NCI-H2227 (cell line): ENCODE measurements at regions not wholly inside any gene's neighbourhood (a gene's known extent, or its start where the extent isn't known, plus 50 kb on each side); places are given as distances from the start of the nearest gene placed in this dataset.

ENCODE experiments used
- DNase-seq: peaks from one replicate; lab custom pipeline; 2025; ENCODE audit not compliant: unreplicated experiment; lab: John Stamatoyannopoulos, UW

- DNase-seq, result no peak
Measured at GRCh38 chr10:91035650-91036292, 114.9 kb upstream of the ANKRD1 start.

- DNase-seq, result no peak
Measured at GRCh38 chr10:91036807-91037411, 116.0 kb upstream of the ANKRD1 start.

- DNase-seq, result no peak
Measured at GRCh38 chr10:91038971-91039370, 118.1 kb upstream of the ANKRD1 start.

- no peak for DNase-seq
Measured at GRCh38 chr10:91040343-91040742, 119.5 kb upstream of the ANKRD1 start.

GRCh38 chr10:91042069-91042468 lies 121.2 kb upstream of the ANKRD1 start:
- DNase-seq, result no peak

DNA sequence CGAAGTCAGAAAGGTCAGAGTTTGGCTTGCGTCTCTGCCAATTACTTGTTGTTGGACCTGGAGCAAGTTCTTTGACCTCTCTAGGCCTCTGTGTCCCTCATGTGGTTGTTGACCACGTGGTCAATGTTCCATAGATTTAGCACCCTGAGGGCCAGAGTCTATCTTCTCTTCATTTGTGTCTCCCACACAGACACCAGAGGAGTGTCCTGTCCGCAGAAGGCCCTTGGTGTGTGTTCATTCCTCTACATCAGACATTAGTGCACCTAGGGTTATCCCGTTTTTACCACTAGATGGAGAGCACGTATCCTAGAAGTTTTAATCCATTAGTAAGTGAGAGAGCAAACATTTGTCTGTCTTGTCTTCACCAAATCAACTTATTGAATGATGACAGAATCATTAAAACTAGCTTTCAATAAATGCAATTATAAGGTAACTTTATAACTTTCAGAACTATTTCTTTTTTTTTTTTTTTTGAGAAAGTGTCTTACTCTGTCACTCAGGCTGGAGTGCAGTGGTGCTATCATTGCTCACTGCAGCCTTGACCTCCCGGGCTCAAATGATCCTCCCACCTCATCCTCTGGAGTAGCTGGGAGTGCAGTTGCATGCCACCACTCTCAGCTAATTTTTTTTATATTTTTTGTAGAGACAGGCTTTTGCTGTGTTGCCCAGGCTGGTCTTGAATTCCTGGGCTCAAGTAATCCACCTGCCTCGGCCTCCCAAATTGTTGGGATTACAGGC lies 122.5 kb upstream of the ANKRD1 start:
- no peak for DNase-seq

- no peak for DNase-seq
Measured at GRCh38 chr10:91046869-91047268, 126.0 kb upstream of the ANKRD1 start.

DNA sequence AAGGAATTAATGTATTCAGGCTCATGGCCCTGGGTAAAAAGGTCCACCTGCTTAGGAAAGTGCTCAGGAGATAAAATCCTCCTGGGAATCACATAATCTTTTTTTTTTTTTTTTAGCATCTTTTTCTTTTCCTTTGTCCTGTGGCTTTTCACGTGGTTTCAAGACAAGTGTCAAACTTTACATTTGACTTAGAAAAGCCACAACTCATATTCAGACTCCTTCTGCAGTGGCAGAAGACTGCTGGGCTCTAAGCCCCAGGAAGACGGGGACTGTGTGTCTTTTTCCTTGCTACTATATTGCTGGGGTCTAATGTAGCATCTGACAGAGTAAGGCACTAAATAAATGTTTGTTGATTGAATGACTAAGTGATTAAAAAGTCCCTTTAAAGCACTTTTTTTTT lies 127.5 kb upstream of the ANKRD1 start:
- no peak for DNase-seq

- DNase-seq, result no peak
Measured at GRCh38 chr10:91049296-91049987, 128.6 kb upstream of the ANKRD1 start.

GRCh38 chr10:91049988-91050360 lies 129.1 kb upstream of the ANKRD1 start:
- DNase-seq, result no peak

DNA sequence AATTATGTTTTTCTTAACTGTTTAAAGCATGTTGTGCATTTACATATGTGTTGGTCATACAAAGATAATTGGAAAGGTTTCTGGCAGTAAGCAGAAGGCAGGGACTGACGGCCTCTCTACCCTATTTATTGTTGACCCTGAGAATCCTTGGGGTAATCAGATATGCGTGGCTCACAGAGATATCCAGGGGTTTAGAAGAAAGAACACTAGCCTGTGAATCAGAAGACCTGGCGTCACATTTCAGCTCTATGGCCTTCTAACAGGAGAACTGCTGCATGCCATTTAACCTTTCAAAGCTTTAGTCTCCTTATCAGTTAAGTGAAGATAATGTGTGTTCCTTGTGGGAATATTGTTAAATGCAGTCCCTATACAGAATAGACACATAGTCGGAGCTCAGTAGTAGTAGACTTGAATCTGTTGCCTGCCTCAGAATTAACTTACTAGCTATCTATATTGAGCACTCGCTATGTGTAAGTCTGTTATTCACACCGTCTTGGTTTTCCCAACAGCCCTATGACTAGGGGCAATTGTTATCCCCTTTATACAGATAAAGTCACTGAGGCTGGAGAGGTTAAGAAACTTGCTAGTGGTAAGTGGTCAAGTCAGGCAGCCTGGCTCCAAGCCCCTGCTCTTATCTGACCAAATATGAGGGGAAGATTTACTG lies 129.6 kb upstream of the ANKRD1 start:
- DNase-seq, result no peak

- DNase-seq, result no peak
Measured at GRCh38 chr10:91051829-91052228, 130.9 kb upstream of the ANKRD1 start.

- no peak for DNase-seq
Measured at GRCh38 chr10:91054325-91054724, 133.4 kb upstream of the ANKRD1 start.

DNA sequence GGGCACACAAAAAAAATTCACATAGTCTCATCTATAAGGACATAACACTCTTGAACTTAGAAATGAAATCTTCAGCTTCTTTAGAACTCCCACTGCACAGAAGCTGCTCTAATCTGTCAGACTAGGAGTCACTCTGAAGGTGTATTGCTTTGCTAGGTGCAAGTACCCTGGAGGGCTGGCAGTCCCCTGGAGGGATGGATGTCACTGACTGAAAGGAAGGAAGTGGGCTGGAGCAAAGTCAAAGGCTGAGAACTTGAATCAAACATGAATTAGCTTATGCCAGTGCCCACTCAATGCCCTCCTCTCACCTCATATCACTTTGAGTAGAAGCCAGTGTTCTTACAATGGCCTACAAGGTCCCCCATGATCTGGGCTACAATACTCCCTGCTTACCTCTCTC lies 140.3 kb upstream of the ANKRD1 start:
- no peak for DNase-seq

GRCh38 chr10:91061608-91062007 lies 140.7 kb upstream of the ANKRD1 start:
- DNase-seq, result no peak

GRCh38 chr10:91062091-91062490 lies 141.2 kb upstream of the ANKRD1 start:
- no peak for DNase-seq

DNA sequence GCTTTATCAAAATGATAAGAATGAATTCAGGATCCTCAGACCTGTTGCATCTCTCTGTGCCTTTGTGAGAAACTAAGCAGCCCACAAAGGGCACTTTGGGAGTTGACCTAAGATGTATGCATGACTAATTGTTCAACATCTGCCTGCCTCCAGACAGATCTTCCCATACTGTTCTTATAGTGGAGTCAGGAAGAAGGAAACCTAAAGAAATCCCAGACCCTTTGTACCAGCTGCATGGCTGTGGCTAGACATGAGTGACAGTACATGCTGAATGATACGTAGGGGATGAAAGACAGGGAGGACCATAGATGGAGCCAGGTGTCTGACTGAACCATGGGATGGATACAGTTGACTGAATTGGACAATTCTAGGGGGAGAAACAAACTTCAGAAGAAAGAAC lies 148.7 kb upstream of the PCGF5 start:
- no peak for DNase-seq

- DNase-seq, result no peak
Measured at GRCh38 chr10:91073286-91073979, 147.0 kb upstream of the PCGF5 start.

DNA sequence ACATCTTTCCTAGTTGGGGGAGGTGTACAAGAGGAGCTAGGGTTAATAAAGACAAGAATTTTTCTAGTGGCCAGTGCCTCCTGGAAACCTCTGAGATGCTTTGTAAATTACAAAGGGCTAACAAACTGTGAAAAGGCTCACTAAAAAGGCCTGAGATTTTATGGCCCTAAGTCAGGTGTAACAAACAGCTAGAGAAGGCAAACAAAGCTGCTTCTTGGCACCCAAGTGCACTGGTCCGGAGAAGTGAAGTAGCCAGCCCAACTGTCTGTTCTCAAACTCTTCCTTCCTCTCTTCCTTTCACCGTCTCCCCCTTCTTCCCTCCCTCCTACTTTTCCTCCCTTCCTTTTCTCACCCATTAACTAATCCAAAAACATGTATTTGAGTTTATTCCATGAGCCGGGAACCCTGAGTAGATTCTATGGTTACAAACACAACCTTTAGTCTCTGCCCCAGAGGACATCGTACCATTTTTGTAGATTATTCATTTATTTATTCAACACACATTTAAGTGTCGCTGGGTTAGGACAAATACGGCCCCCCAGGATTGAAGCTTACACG lies 143.4 kb upstream of the PCGF5 start:
- no peak for DNase-seq

DNA sequence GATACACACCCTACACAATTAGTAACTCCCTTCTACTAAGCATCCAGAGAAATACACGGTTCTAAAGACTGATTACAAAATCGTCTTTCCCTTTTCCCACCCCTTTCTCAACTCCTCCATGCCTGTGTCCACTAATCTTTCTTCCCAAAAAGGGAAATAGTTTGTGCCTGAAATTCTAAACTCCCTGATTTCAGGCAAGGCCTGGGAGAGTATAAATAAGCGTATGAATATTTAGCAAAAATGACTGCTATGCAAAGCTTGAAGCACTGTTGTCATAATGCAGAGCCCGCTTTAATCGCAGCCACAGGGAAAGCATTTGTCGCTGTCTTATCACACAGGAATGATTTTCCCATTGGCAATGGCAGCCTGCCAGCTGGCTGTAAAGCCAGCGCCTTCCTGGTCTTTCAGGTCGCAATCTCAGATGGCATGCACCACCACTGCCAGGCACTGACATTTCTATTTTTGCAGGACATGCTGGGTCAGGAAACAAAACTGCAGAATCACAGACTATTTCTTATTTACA lies 142.9 kb upstream of the PCGF5 start:
- no peak for DNase-seq
